Neural progenitor cell (in vitro differentiated cells): ENCODE measurements at regions not wholly inside any gene's neighbourhood (a gene's known extent, or its start where the extent isn't known, plus 50 kb on each side); places are given as distances from the start of the nearest gene placed in this dataset.

Experiments
- DNase-seq: peaks from one replicate; pipeline ENCODE4 v3.0.0-alpha.2; 2016; ENCODE audit warnings: low spot score
- H2AFZ ChIP-seq: fragments of 200-600 bp; sonication (generic); replicated peaks from 2 replicates; pipeline ENCODE4 v1.6.1; 2016; ENCODE audit warnings: antibody characterized with exemption
- H3F3A ChIP-seq: fragments of 200-600 bp; sonication (generic); 2 replicates; pipeline ENCODE4 v1.6.1; 2016; ENCODE audit warnings: antibody characterized with exemption, low read depth
- H3K27ac ChIP-seq: fragments of 200-600 bp; sonication (generic); 2 replicates; pipeline ENCODE4 v1.5.1; 2016; ENCODE audit warnings: mild to moderate bottlenecking
- H3K27me3 ChIP-seq: fragments of 200-600 bp; sonication (generic); 2 replicates; pipeline ENCODE4 v1.6.1; 2016; ENCODE audit warnings: mild to moderate bottlenecking, moderate library complexity
- H3K36me3 ChIP-seq: fragments of 200-600 bp; sonication (generic); 2 replicates; pipeline ENCODE4 v1.5.1; 2016
- H3K4me1 ChIP-seq: fragments of 200-600 bp; sonication (generic); 2 replicates; pipeline ENCODE4 v1.6.1; 2016; ENCODE audit warnings: mixed run types
- H3K4me2 ChIP-seq: fragments of 200-600 bp; sonication (generic); 2 replicates; pipeline ENCODE4 v1.6.1; 2016
- H3K4me3 ChIP-seq: fragments of 200-600 bp; sonication (generic); 2 replicates; pipeline ENCODE4 v1.5.1; 2016
- H3K79me2 ChIP-seq: fragments of 200-600 bp; sonication (generic); 2 replicates; pipeline ENCODE4 v1.6.1; 2016; ENCODE audit warnings: low read depth
- H3K9ac ChIP-seq: fragments of 200-600 bp; sonication (generic); 2 replicates; pipeline ENCODE4 v1.6.1; 2016
- H3K9me3 ChIP-seq: fragments of 200-600 bp; sonication (generic); 2 replicates; pipeline ENCODE4 v1.5.1; 2016; ENCODE audit warnings: low read depth
- H4K20me1 ChIP-seq: fragments of 200-600 bp; sonication (generic); 2 replicates; pipeline ENCODE4 v1.6.1; 2016; ENCODE audit warnings: low read depth
- H3K27ac Mint-ChIP-seq: 3 replicates; pipeline ENCODE4 v1.8.0; 2021; ENCODE audit warnings: mixed read lengths
- H3K27me3 Mint-ChIP-seq: 2 replicates; pipeline ENCODE4 v1.8.0; 2022; ENCODE audit warnings: low read depth, mild to moderate bottlenecking, inconsistent platforms, moderate library complexity, mixed read lengths; ENCODE audit not compliant: insufficient read depth
- H3K36me3 Mint-ChIP-seq: 3 replicates; pipeline ENCODE4 v1.8.0; 2021; ENCODE audit warnings: mixed read lengths
- H3K4me1 Mint-ChIP-seq: 3 replicates; pipeline ENCODE4 v1.8.0; 2021; ENCODE audit warnings: mixed read lengths
- H3K4me3 Mint-ChIP-seq: 3 replicates; pipeline ENCODE4 v1.8.0; 2021; ENCODE audit warnings: mild to moderate bottlenecking, moderate library complexity, mixed read lengths
- H3K9me3 Mint-ChIP-seq: 3 replicates; pipeline ENCODE4 v1.8.0; 2020; ENCODE audit warnings: mixed read lengths
- CTCF ChIP-seq: fragments of 200-600 bp; sonication (generic); IDR thresholded peaks from 2 replicates; pipeline ENCODE4 v1.5.1; 2017; ENCODE audit warnings: antibody characterized with exemption, mild to moderate bottlenecking
- EZH2 ChIP-seq: fragments of 200-600 bp; sonication (generic); IDR thresholded peaks from 2 replicates; pipeline ENCODE4 v1.6.1; 2017; ENCODE audit warnings: antibody characterized with exemption, mild to moderate bottlenecking, moderate library complexity
- EZH2phosphoT487 ChIP-seq: fragments of 200-600 bp; sonication (generic); IDR thresholded peaks from 2 replicates; pipeline ENCODE4 v1.6.1; 2017; ENCODE audit warnings: antibody characterized with exemption

- Mint-ChIP-seq H3K27me3 (peaks cover 8% of the 10 kb centered on the region), H3K4me1 (peaks cover 7% of the 10 kb centered on the region), H3K9me3 (no peaks in the 10 kb centered on the region), H3K27ac (no peak overlapping the region), H3K4me3 (no peak overlapping the region), H3K36me3 (no peaks in the 10 kb centered on the region)
- Histone ChIP-seq H3K4me3 (no peak overlapping the region), H3K27me3 (no peaks in the 10 kb centered on the region), H3K36me3 (no peaks in the 10 kb centered on the region), H2AFZ (no peak overlapping the region), H3K9me3 (no peaks in the 10 kb centered on the region), H3K79me2 (no peaks in the 10 kb centered on the region), H3K27ac (no peak overlapping the region), H3F3A (no peaks in the 10 kb centered on the region), H3K4me2 (no peak overlapping the region), H3K9ac (no peak overlapping the region), H4K20me1 (no peaks in the 10 kb centered on the region), H3K4me1 (no peaks in the 10 kb centered on the region)
- TF ChIP-seq EZH2phosphoT487, result no peak
- no peak for TF ChIP-seq CTCF
- no peak for TF ChIP-seq EZH2
- DNase-seq, result no peak
Measured at GRCh38 chr1:182293119-182293589, 98.4 kb downstream of the GLUL start.

- DNase-seq, result no peak
- peaks cover 7% of the 10 kb centered on the region for H3K4me1 Mint-ChIP-seq
- H3K36me3 ChIP-seq, result no peaks in the 10 kb centered on the region
- H3K79me2 ChIP-seq, result no peaks in the 10 kb centered on the region
- H3K27me3 ChIP-seq, result no peaks in the 10 kb centered on the region
- no peak overlapping the region for H2AFZ ChIP-seq
- no peaks in the 10 kb centered on the region for H3K36me3 Mint-ChIP-seq
- H4K20me1 ChIP-seq, result no peaks in the 10 kb centered on the region
- no peaks in the 10 kb centered on the region for H3K9me3 Mint-ChIP-seq
- H3K27ac Mint-ChIP-seq, result no peak overlapping the region
- TF ChIP-seq EZH2phosphoT487 (no peak), CTCF (no peak), EZH2 (no peak)
- H3K4me3 Mint-ChIP-seq, result no peak overlapping the region
- H3K4me1 ChIP-seq, result no peaks in the 10 kb centered on the region
- H3K4me2 ChIP-seq, result no peak overlapping the region
- H3K9me3 ChIP-seq, result no peaks in the 10 kb centered on the region
- H3F3A ChIP-seq, result no peaks in the 10 kb centered on the region
- no peak overlapping the region for H3K9ac ChIP-seq
- no peak overlapping the region for H3K27ac ChIP-seq
- no peak overlapping the region for H3K4me3 ChIP-seq
- peaks cover 5% of the 10 kb centered on the region for H3K27me3 Mint-ChIP-seq
Measured at GRCh38 chr1:182292193-182292741, 99.3 kb downstream of the GLUL start.

- H3K4me3 Mint-ChIP-seq, result no peak overlapping the region
- no peaks in the 10 kb centered on the region for H3K27me3 ChIP-seq
- peaks cover 7% of the 10 kb centered on the region for H3K27me3 Mint-ChIP-seq
- no peak overlapping the region for H3K27ac Mint-ChIP-seq
- H3K4me2 ChIP-seq, result no peak overlapping the region
- H3K79me2 ChIP-seq, result no peaks in the 10 kb centered on the region
- no peak overlapping the region for H3K9ac ChIP-seq
- H3K9me3 Mint-ChIP-seq, result no peaks in the 10 kb centered on the region
- H3K4me3 ChIP-seq, result no peak overlapping the region
- no peak overlapping the region for H3K27ac ChIP-seq
- DNase-seq, result no peak
- peaks cover 7% of the 10 kb centered on the region for H3K4me1 Mint-ChIP-seq
- no peaks in the 10 kb centered on the region for H3K9me3 ChIP-seq
- no peak for TF ChIP-seq CTCF
- TF ChIP-seq EZH2phosphoT487, result no peak
- TF ChIP-seq EZH2, result no peak
- no peaks in the 10 kb centered on the region for H4K20me1 ChIP-seq
- H3K36me3 Mint-ChIP-seq, result no peaks in the 10 kb centered on the region
- H3K4me1 ChIP-seq, result no peaks in the 10 kb centered on the region
- no peaks in the 10 kb centered on the region for H3K36me3 ChIP-seq
- H2AFZ ChIP-seq, result no peak overlapping the region
- H3F3A ChIP-seq, result no peaks in the 10 kb centered on the region
Measured at GRCh38 chr1:182291584-182292192, 99.9 kb downstream of the GLUL start.
